PC-3 (cell line): ENCODE measurements at regions not wholly inside any gene's neighbourhood (a gene's known extent, or its start where the extent isn't known, plus 50 kb on each side); places are given as distances from the start of the nearest gene placed in this dataset.

Source experiments
- ATAC-seq: fragments of 200-7000 bp; cut with Tn5 transposase; 2 replicates; pipeline ENCODE4 v1.9.1; 2020; ENCODE audit warnings: mild to moderate bottlenecking, moderate library complexity
- BruUV-seq: library from RNA; stranded (reverse); fragments of 400-500 nt; replicated peaks from 2 replicates; lab custom pipeline; 2021; lab: Mats Ljungman, UMichigan
- CTCF ChIA-PET: fragments of 300-600 bp; sonication (Branson Sonifier 250); formaldehyde crosslinking; loops from one replicate; lab custom pipeline; 2022; ENCODE audit warnings: antibody characterized with exemption; lab: Charles Lee
- POLR2A ChIA-PET: fragments of 300-600 bp; sonication (Branson Sonifier 250); formaldehyde crosslinking; loops from one replicate; lab custom pipeline; 2022; ENCODE audit warnings: antibody characterized with exemption; ENCODE audit not compliant: unreplicated experiment; lab: Charles Lee
- DNase-seq: peaks from one replicate; pipeline ENCODE4 v3.0.0-alpha.2; 2015
- H2AFZ ChIP-seq: fragments of 300-600 bp; sonication (generic); 2 replicates; pipeline ENCODE4 v1.6.0; 2016; ENCODE audit warnings: antibody characterized with exemption, low read length
- H3F3A ChIP-seq: fragments of 300-600 bp; sonication (generic); one replicate; pipeline ENCODE4 v1.6.0; 2017; ENCODE audit warnings: antibody characterized with exemption, low read length, control low read depth, mild to moderate bottlenecking; ENCODE audit not compliant: unreplicated experiment
- H3K27ac ChIP-seq: fragments of 300-600 bp; sonication (generic); 2 replicates; pipeline ENCODE4 v1.5.1; 2016; ENCODE audit warnings: mild to moderate bottlenecking, low read length
- H3K27me3 ChIP-seq: fragments of 300-600 bp; sonication (generic); 2 replicates; pipeline ENCODE4 v1.6.1; 2016; ENCODE audit warnings: low read length, mixed read lengths
- H3K36me3 ChIP-seq: fragments of 300-600 bp; sonication (generic); 2 replicates; pipeline ENCODE4 v1.6.1; 2016; ENCODE audit warnings: low read depth, mixed run types, low read length, mixed read lengths
- H3K4me1 ChIP-seq: fragments of 300-600 bp; sonication (generic); 2 replicates; pipeline ENCODE4 v1.5.1; 2016; ENCODE audit warnings: low read length; ENCODE audit not compliant: insufficient read depth
- H3K4me2 ChIP-seq: fragments of 300-600 bp; sonication (generic); 2 replicates; pipeline ENCODE4 v1.6.0; 2016; ENCODE audit warnings: low read length
- H3K4me3 ChIP-seq: fragments of 300-600 bp; sonication (generic); 2 replicates; pipeline ENCODE4 v1.5.1; 2016; ENCODE audit warnings: mild to moderate bottlenecking, low read length, mixed read lengths
- H3K79me2 ChIP-seq: fragments of 300-600 bp; sonication (generic); 2 replicates; pipeline ENCODE4 v1.6.1; 2017; ENCODE audit warnings: low read length, mixed read lengths
- H3K9ac ChIP-seq: fragments of 300-600 bp; sonication (generic); 2 replicates; pipeline ENCODE4 v1.6.0; 2016; ENCODE audit warnings: mild to moderate bottlenecking, low read length
- H3K9me2 ChIP-seq: fragments of 300-600 bp; sonication (generic); replicated peaks from 2 replicates; pipeline ENCODE4 v1.6.1; 2016; ENCODE audit warnings: mixed run types, low read length, mixed read lengths
- H3K9me3 ChIP-seq: fragments of 300-600 bp; sonication (generic); 2 replicates; pipeline ENCODE4 v1.6.1; 2016; ENCODE audit warnings: low read length, mixed read lengths
- H4K20me1 ChIP-seq: fragments of 300-600 bp; sonication (generic); 2 replicates; pipeline ENCODE4 v1.6.1; 2016; ENCODE audit warnings: low read length, mixed read lengths
- CTCF ChIP-seq: fragments of 300-600 bp; sonication (generic); conservative IDR thresholded peaks from 2 replicates; pipeline ENCODE4 v1.5.1; 2017; ENCODE audit warnings: antibody characterized with exemption, low read depth, mild to moderate bottlenecking, low read length
- EZH2 ChIP-seq: fragments of 300-600 bp; sonication (generic); IDR thresholded peaks from one replicate; pipeline ENCODE4 v1.6.1; 2017; ENCODE audit warnings: antibody characterized with exemption, mild to moderate bottlenecking, low read length; ENCODE audit not compliant: unreplicated experiment
- EZH2phosphoT487 ChIP-seq: fragments of 300-600 bp; sonication (generic); IDR thresholded peaks from 2 replicates; pipeline ENCODE4 v1.6.1; 2018; ENCODE audit warnings: mild to moderate bottlenecking, antibody characterized with exemption, low read length, borderline replicate concordance
- intact Hi-C: fragments of 100-400 bp; cut with micrococcal nuclease; formaldehyde crosslinking; loops from 2 replicates; pipeline ENCODE4 v1.9.0; 2023

- Histone ChIP-seq H3K9ac (no peak overlapping the region), H3K4me2 (0 out of 2 replicates have a peak overlapping the region, but pooled peaks have one; percentile 13), H3K36me3 (no peaks in the 10 kb centered on the region), H3K27ac (no peak overlapping the region), H3K4me3 (no peak overlapping the region), H3K27me3 (no peaks in the 10 kb centered on the region), H3F3A (no peaks in the 10 kb centered on the region), H3K9me2 (no peaks in the 10 kb centered on the region), H2AFZ (no peak overlapping the region), H3K4me1 (peaks cover 13% of the 10 kb centered on the region; the same call in 1 of the 2 replicates), H3K9me3 (no peaks in the 10 kb centered on the region), H4K20me1 (no peaks in the 10 kb centered on the region), H3K79me2 (no peaks in the 10 kb centered on the region)
- no peak for TF ChIP-seq CTCF
- TF ChIP-seq EZH2, result no peak
- no peak for TF ChIP-seq EZH2phosphoT487
- intact Hi-C loops, result loop anchor here (5.0 kb wide), 1 partner anchor 107 kb away; no protein-coding TSS in a partner anchor
- CTCF ChIA-PET, result no interaction called here
- POLR2A ChIA-PET, result no interaction called here
- ATAC-seq (peak; percentile 37), DNase-seq (no peak)
- no TSS peak for BruUV-seq
These were observed 116.4 kb upstream of the PUDP start for GRCh38 chrX:7264399-7264798.

GRCh38 chrX:7263961-7264360, 116.0 kb upstream of the PUDP start:
- POLR2A ChIA-PET, result interaction anchor here (0.6 kb wide), 1 partner anchor 17 kb away, joined by 45 read pairs; no protein-coding TSS in a partner anchor
- no TSS peak for BruUV-seq

More at GRCh38 chrX:7263961-7264360, 116.0 kb upstream of the PUDP start:
- no peaks in the 10 kb centered on the region for H3K27me3 ChIP-seq
- H3K9ac ChIP-seq, result no peak overlapping the region
- CTCF ChIA-PET, result no interaction called here
- peak; percentile 84 for DNase-seq
- no peaks in the 10 kb centered on the region for H3F3A ChIP-seq
- H3K9me2 ChIP-seq, result no peaks in the 10 kb centered on the region
- H3K79me2 ChIP-seq, result no peaks in the 10 kb centered on the region
- no peaks in the 10 kb centered on the region for H3K9me3 ChIP-seq
- no peak overlapping the region for H2AFZ ChIP-seq
- intact Hi-C loops, result loop anchor here (5.0 kb wide), 1 partner anchor 107 kb away; no protein-coding TSS in a partner anchor
- no peak for TF ChIP-seq EZH2
- no peak for TF ChIP-seq CTCF
- TF ChIP-seq EZH2phosphoT487, result no peak
- H3K36me3 ChIP-seq, result no peaks in the 10 kb centered on the region
- no peak overlapping the region for H3K4me3 ChIP-seq
- 0 out of 2 replicates have a peak overlapping the region, but pooled peaks have one; percentile 13 for H3K4me2 ChIP-seq
- peak; percentile 98 for ATAC-seq
- H4K20me1 ChIP-seq, result no peaks in the 10 kb centered on the region
- H3K4me1 ChIP-seq, result peaks cover 13% of the 10 kb centered on the region; the same call in 1 of the 2 replicates
- no peak overlapping the region for H3K27ac ChIP-seq
